HG03064 (cell line): ENCODE measurements at regions not wholly inside any gene's neighbourhood (a gene's known extent, or its start where the extent isn't known, plus 50 kb on each side); places are given as distances from the start of the nearest gene placed in this dataset.

Experiments
- ATAC-seq: cut with Tn5 transposase; IDR thresholded peaks from one replicate; pipeline ENCODE4 v1.9.1; 2021; ENCODE audit warnings: low read depth; ENCODE audit not compliant: unreplicated experiment

- no peak for ATAC-seq
These were observed 390.4 kb downstream of the SOX9 start for GRCh38 chr17:72511242-72511641.

DNA sequence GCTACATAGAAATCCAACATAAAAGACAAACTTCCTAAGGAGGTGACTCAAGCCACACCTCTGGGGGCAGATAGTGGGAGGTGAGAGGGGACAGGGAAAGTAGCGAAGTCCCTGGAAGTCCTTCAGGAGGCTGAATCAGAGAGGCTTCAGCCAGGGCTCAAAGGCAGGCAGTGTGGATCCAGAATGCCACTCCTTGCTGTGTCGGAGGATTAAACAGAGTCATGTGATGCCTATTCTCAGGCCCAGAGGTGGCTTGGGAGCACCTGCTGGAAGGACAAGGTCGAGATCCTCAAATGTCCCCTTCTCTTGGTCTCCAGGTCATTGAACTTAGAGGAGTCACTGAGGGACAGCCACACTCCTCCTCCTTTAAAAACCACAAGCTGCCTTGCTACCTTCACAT lies 391.1 kb downstream of the SOX9 start:
- ATAC-seq: no peak

DNA sequence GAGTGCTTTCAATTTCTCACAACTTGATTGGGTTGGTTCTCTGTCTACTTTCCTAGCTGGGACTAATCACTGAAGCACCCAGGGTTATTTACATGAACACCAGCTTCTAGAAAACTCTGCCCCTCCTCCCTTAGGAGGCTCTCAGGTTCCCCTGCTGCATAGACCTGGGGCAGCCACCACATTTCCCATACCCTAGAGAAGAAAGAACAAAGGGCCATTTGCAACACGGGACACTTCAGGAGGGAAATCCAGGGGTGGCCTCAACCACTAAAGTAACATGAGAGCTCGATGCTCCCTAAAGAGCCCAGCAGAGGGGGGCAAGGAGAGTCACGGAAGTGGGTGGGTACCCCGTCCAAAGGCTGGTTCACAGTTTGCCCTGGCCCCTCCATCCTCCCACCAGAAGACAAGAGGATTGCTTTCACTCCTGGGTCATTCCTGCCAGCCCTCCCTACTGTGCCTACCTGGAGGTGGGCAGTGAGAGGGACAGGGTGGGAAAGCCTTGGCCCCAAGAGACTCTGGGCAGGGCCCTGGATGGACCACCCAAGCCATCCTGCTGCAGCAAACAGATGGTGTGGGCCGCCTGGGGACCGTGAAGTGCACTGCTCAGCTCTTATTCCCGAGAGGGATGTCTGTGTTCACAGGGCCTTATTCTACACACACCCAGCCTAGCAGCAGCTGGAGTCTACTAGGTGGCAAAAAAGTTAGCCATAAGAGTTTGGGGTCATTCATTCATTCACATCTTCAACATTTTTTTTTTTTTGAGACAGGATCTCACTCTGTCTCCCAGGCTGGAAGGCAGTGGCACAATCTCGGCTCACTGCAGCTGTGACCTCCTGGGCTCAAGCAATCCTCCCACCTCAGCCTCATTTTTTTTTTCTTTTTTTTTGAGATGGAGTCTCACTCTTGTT lies 392.1 kb downstream of the SOX9 start:
- ATAC-seq: no peak

GRCh38 chr17:72514321-72514861 lies 393.6 kb downstream of the SOX9 start:
- no peak for ATAC-seq

- ATAC-seq: no peak
These were observed 394.1 kb downstream of the SOX9 start for GRCh38 chr17:72514891-72515290.

DNA sequence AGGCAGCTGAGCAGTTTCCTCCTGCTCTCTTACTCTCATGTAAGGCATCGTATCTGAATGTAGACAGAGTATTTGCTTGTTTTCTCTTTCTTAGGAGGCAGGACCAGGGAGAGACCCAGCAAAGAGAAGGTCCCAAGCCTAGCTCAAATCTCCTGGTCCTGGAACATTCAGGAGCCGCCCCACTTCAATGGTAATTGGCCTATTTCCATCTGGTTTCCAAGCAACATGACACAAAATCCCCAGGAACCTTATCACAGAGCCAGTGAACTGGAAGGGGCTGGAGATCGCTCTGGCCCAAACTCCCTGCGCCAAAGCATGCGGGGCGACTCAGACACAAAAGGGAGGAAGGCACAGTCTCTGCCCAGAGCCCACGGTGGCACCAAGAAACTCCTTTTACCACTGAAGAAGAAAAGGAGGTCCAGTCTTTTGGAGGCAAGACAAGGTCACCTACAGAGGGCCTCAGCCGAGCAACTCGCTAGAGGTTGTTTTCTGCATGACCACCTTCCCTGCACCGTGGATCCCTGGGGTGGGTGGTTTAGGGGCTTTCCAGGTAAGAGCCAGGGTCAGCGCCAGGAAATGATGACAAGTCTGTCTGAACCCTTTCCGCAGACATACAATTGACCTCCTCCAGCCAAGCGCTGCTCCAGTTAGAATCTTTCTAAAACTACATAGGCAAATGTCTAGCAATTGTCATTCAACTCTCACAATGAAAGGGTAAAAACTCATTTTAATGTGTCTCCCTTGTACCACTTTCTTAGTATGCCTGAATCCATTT lies 394.7 kb downstream of the SOX9 start:
- no peak for ATAC-seq

DNA sequence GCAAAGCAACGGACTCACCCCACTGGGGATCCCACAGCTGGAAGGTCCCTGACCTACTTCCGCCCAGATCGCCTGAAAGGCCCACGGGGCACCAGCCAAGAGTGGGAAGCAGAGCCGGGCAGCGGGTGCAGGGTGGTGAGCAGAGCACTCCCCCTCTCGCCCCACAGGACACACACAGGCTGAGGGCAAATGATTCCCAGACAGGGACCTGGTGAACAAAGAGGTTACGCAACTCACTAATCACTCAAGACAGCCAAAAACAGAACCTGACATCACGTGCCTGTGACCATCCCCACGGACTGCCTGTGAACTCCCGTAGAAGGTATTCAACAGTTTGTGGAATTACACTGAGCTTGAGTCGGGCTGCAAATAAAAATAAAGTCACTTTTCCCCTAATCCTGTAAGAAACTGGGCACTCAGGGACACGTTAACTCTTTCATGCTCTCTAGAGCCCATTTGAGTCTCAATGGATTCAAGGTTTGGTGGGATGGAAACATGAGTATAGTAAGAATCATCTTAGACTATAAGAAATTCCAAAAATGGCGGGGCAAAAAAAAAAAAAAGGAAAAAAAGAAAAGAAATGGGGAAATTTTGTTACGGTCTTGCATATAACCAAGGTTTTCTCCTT lies 396.1 kb downstream of the SOX9 start:
- ATAC-seq: no peak

DNA sequence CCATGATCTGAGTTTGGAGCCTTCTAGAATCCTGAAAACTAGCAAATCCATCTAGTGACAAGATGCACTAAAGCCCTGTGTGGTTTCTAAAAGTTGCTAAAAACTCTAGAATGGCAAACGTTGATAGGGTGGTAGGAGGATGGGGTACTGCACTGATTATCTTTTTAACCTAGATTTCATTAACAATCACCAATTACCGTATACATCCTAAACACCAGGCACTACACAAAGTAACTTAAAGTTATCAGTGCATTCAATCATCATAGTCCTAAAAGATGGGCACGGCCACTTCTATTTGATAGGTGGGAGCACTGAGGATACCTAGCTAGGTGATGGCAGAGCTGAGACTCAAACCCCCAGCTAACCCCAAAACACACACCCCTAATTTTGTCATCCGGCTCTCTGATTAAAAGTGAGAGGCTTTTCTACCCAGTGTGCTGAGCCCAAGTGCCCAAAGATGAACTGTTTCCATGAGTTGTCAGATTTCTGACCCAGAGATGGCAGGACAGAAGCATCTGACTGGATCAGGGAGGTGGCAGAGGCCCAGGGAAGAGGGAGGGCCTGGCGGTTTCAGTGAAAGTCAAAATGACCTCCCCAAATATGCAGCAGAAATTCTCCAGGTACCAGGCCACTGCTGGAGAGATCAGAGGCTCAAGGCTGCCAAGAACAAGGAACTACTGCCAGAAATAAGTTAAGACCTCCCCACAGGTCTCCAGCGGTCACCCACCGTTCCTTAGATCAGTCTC lies 396.8 kb downstream of the SOX9 start:
- no peak for ATAC-seq

- ATAC-seq: no peak
These were observed 397.4 kb downstream of the SOX9 start for GRCh38 chr17:72518159-72518732.

DNA sequence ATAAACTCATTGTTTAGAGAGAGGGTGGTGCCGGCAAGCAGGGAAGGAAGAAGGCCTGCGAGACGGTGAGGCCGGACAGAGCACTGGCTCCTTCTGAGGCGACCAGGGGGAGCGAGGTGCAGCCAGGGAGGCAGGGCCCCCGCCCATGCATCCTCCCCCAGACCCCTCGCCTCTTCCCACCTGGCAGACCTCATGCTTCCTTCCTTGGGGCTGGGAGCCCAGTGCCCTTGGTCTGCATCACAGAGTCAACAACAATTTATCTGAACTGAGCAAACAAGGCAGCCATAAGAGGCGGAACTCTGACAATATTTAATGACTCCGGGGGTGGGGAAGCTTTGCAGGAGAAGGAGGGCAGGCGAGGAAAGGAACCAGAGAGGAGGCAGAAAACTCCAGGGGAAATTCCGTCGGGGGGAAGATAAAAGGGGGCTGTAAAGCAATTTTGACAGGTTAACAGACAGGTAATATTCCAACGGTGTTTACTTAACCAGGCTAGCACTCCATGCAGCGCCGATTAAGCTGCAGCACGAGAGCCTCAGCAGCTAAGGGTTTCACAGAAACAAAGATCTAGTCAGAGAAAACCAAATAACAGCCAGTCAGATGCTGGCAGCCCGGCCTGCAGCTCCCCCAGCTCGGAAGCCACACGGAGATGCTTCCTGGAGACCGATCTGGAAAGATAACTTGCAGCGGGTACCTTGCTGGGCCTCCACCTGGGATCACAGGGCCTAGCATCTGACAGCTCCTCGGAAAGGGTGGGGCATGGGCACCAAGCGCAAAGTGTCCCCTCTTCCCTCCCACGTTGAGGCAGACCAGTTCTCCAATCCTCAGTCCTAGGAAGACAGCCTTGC lies 398.2 kb downstream of the SOX9 start:
- ATAC-seq: no peak

DNA sequence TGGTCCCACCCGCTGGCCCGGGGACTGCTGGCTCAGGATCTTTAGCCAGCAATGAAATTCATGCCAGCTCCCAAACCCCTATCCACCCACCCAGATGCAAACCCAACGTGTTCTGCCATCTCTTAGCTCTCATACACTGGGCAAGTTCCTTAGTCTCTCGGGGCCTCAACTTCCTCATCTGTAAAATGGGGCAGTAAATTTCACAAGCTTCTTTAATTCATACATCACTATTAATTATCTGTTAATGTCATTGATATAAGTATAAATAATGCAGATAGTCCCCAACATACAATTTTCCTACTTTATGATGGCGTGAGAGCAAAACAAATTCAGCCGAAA lies 398.7 kb downstream of the SOX9 start:
- ATAC-seq: no peak

DNA sequence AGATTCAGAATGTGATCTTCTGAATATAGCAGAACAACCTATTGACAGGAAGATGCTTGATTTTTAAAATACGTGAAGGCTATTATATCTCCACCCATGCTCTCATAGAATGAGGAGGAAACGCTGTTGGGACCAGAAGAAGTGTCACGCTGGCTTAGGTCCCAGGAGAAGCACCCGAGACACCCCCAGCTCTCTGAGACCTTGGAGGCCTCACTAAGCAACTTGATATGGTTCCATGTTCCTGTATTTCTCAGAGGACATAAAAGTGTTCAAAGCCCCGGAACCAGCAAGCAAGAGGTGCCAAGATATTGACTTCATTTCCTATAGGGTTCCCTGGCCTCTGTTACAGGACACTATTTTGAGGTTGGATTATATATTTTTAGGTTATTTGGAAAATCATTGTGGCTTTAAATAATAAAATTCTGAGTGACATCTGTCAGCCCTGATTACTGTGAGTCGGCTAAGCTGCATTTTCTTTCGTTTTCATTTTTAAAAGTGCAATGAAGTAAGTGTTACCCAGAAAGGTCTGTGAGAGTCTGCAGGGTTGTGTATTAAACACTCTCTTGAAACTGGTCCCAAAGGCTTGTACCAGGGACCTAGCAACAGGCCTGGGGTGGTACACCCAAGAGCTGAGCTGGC lies 400.0 kb downstream of the SOX9 start:
- ATAC-seq: no peak

DNA sequence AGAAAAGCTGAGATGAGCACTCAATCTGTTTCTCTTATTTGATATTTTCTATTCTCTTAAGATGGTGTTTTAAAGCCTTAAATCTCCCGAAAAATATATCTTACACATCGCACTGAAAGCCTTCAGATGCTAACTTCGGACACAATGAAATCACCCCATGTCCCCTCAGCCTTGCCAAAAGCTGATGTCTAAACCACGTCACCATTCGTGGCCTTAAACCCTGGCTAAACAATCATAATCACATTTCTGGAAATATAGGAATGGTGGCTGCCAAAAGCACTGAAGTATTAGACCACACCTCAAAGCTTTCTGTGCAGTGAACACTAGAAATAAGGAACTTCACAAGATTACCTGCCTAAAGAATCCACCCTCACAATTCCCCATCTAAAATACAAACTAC lies 402.7 kb downstream of the SOX9 start:
- ATAC-seq: no peak

- ATAC-seq: no peak
These were observed 404.6 kb downstream of the SOX9 start for GRCh38 chr17:72525225-72526015.

- no peak for ATAC-seq
These were observed 405.9 kb downstream of the SOX9 start for GRCh38 chr17:72526769-72527168.

DNA sequence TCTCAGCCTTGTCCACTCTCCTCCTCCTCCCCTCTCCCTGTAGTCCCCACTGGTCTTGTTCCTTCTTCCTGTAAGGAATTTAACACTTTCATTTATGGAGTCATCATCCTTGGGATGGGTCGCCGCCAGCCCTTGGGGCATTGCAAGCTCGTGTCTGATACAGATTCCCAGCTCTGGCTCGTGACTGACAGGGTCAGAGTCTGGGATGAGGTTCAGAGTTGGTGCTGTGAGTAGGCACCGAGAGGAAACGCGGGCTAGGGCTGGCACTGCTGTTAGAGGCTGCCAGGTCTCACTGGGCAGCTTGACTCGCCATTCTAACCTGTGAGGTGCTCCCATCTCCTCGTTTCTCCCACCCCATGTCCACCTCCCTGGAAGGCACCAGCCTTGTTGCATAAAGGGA lies 407.0 kb downstream of the SOX9 start:
- no peak for ATAC-seq

- no peak for ATAC-seq
These were observed 407.9 kb downstream of the SOX9 start for GRCh38 chr17:72528683-72529082.

- ATAC-seq: no peak
These were observed 408.6 kb downstream of the SOX9 start for GRCh38 chr17:72529386-72529785.
